NB4 (cell line): ENCODE measurements at regions not wholly inside any gene's neighbourhood (a gene's known extent, or its start where the extent isn't known, plus 50 kb on each side); places are given as distances from the start of the nearest gene placed in this dataset.

Source experiments
- MYC ChIP-seq: IDR thresholded peaks from 2 replicates; pipeline ENCODE4 v1.6.1; 2011; ENCODE audit warnings: low read depth, low read length
- POLR2A ChIP-seq: IDR thresholded peaks from 2 replicates; pipeline ENCODE4 v1.6.1; 2011; ENCODE audit warnings: mild to moderate bottlenecking; ENCODE audit not compliant: insufficient read length; ENCODE audit errors: extremely low read depth
- TF ChIP-seq, protein P1 (sequence below): IDR thresholded peaks from one replicate; pipeline ENCODE4 v1.5.1; 2012; ENCODE audit warnings: low read depth, low read length
- TF ChIP-seq, protein P2 (sequence below): IDR thresholded peaks from 2 replicates; pipeline ENCODE4 v1.6.1; 2011; ENCODE audit warnings: low read depth, low read length

DNA sequence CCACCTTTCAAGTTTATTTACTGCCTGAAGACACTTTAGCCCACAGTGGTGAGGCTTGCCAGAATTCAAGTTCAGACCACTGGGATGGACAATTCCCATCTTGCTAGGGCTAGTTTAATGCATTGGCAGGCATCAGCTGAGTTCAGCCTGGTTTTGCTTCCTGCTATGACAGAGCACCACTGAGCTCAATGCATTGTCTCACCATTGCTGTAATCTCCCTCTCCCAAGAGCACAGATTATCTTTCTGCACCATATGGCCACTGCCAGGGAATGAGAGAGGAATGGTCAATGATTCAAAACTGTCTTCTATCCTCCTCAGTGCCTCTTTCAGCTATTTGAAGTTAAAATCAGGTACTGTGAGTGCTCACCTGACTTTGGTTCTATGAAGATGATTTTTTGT, 160.8 kb downstream of the XPNPEP1 start:
- TF ChIP-seq, protein P1, sequence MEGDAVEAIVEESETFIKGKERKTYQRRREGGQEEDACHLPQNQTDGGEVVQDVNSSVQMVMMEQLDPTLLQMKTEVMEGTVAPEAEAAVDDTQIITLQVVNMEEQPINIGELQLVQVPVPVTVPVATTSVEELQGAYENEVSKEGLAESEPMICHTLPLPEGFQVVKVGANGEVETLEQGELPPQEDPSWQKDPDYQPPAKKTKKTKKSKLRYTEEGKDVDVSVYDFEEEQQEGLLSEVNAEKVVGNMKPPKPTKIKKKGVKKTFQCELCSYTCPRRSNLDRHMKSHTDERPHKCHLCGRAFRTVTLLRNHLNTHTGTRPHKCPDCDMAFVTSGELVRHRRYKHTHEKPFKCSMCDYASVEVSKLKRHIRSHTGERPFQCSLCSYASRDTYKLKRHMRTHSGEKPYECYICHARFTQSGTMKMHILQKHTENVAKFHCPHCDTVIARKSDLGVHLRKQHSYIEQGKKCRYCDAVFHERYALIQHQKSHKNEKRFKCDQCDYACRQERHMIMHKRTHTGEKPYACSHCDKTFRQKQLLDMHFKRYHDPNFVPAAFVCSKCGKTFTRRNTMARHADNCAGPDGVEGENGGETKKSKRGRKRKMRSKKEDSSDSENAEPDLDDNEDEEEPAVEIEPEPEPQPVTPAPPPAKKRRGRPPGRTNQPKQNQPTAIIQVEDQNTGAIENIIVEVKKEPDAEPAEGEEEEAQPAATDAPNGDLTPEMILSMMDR, result no peak
- TF ChIP-seq POLR2A (no peak), MYC (no peak)
- TF ChIP-seq, protein P2, sequence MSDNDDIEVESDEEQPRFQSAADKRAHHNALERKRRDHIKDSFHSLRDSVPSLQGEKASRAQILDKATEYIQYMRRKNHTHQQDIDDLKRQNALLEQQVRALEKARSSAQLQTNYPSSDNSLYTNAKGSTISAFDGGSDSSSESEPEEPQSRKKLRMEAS, result no peak
